Keratinocyte (primary cell): ENCODE measurements at regions not wholly inside any gene's neighbourhood (a gene's known extent, or its start where the extent isn't known, plus 50 kb on each side); places are given as distances from the start of the nearest gene placed in this dataset.

Experiments
- DNase-seq: peaks from one replicate; pipeline ENCODE4 v3.0.0-alpha.2; 2011; ENCODE audit warnings: low read depth, missing footprints, low spot score
- FAIRE-seq: peaks from 2 replicates; lab custom pipeline; 2011; peaks lifted over from hg19 to GRCh38; lab: Jason Lieb, UNC
- H2AFZ ChIP-seq: 2 replicates; pipeline ENCODE4 v1.6.0; 2012; ENCODE audit warnings: low read length, control low read depth, inconsistent platforms; ENCODE audit not compliant: control insufficient read depth
- H3K27ac ChIP-seq: 2 replicates; pipeline ENCODE4 v1.5.1; 2011; ENCODE audit warnings: low read length; ENCODE audit not compliant: control insufficient read depth, insufficient read depth
- H3K27me3 ChIP-seq: 3 replicates; pipeline ENCODE4 v1.6.0; 2011; ENCODE audit warnings: low read length; ENCODE audit not compliant: control insufficient read depth, insufficient read depth; ENCODE audit errors: extremely low read depth
- H3K36me3 ChIP-seq, 2 experiments: 2 replicates in 1 of 2; 3 replicates in 1 of 2; pipeline ENCODE4 v1.5.1; 2011; ENCODE audit warnings: low read length in 2 of 2, mild to moderate bottlenecking in 1 of 2; ENCODE audit not compliant: control insufficient read depth in 2 of 2, insufficient read depth in 2 of 2; ENCODE audit errors: extremely low read depth in 1 of 2
- H3K4me1 ChIP-seq: 3 replicates; pipeline ENCODE4 v1.5.1; 2011; ENCODE audit warnings: low read length; ENCODE audit not compliant: control insufficient read depth, insufficient read depth; ENCODE audit errors: extremely low read depth
- H3K4me2 ChIP-seq: 3 replicates; pipeline ENCODE4 v1.6.0; 2011; ENCODE audit warnings: low read depth, low read length; ENCODE audit not compliant: control insufficient read depth, insufficient read depth; ENCODE audit errors: extremely low read depth
- H3K4me3 ChIP-seq, 3 experiments: fragments of 200-600 bp in 1 of 3; sonication (generic) in 1 of 3; 2 replicates in 2 of 3; 3 replicates in 1 of 3; pipeline ENCODE4 v1.5.1; 2011 to 2016; ENCODE audit warnings: low read length in 3 of 3, mild to moderate bottlenecking in 3 of 3, control low read depth in 2 of 3, inconsistent platforms in 1 of 3, low read depth in 1 of 3, mixed read lengths in 1 of 3, mixed run types in 1 of 3, moderate library complexity in 1 of 3; ENCODE audit not compliant: control insufficient read depth in 2 of 3, insufficient read depth in 2 of 3; ENCODE audit errors: extremely low read depth in 1 of 3
- H3K79me2 ChIP-seq: 2 replicates; pipeline ENCODE4 v1.6.0; 2012; ENCODE audit warnings: low read length; ENCODE audit not compliant: control insufficient read depth, insufficient read depth
- H3K9ac ChIP-seq: 3 replicates; pipeline ENCODE4 v1.6.0; 2011; ENCODE audit warnings: low read length; ENCODE audit not compliant: control insufficient read depth, insufficient read depth; ENCODE audit errors: extremely low read depth
- H3K9me1 ChIP-seq: 3 replicates; pipeline ENCODE4 v1.6.0; 2011; ENCODE audit warnings: low read length; ENCODE audit not compliant: control insufficient read depth, insufficient read depth; ENCODE audit errors: extremely low read depth
- H3K9me3 ChIP-seq: 2 replicates; pipeline ENCODE4 v1.5.1; 2012; ENCODE audit warnings: low read depth, low read length; ENCODE audit not compliant: control insufficient read depth
- H4K20me1 ChIP-seq: 3 replicates; pipeline ENCODE4 v1.6.0; 2011; ENCODE audit warnings: low read length; ENCODE audit not compliant: control insufficient read depth, insufficient read depth; ENCODE audit errors: extremely low read depth
- CTCF ChIP-seq, 3 experiments: IDR thresholded peaks in 1 of 3; conservative IDR thresholded peaks in 1 of 3; optimal IDR thresholded peaks in 1 of 3; 2 replicates in 2 of 3; 3 replicates in 1 of 3; pipeline versions ENCODE3 to v1.5.1; 2011; ENCODE audit warnings: low read length in 3 of 3, mild to moderate bottlenecking in 3 of 3, moderate library complexity in 2 of 3, control low read depth in 1 of 3, inconsistent platforms in 1 of 3; ENCODE audit not compliant: insufficient read depth in 2 of 3; ENCODE audit errors: extremely low read depth in 1 of 3
- EZH2 ChIP-seq: IDR thresholded peaks from one replicate; pipeline ENCODE4 v1.6.1; 2012; ENCODE audit warnings: inconsistent platforms, mild to moderate bottlenecking, low read length, moderate library complexity
- dilution Hi-C: fragments of 300-500 bp; cut with MboI; formaldehyde crosslinking; loops from one replicate; pipeline ENCODE4 v1.7.0; 2020; ENCODE audit warnings: low sequenced_read_pairs; ENCODE audit not compliant: extremely low pct_ligation_motif_present

- no peaks in the 10 kb centered on the region for H3K9me3 ChIP-seq
- no peak overlapping the region for H3K4me2 ChIP-seq
- FAIRE-seq, result no peak
- TF ChIP-seq CTCF (optimal IDR thresholded peaks at IDR 0.05 in 1 of 3, IDR thresholded peaks at IDR 0.05 in 1 of 3, conservative IDR thresholded peaks at IDR 0.05 in 1 of 3; ENCODE audit: extremely low read depth in 1 of 3, insufficient read depth in 2 of 3, low read length in 3 of 3), result no peak
- TF ChIP-seq EZH2, result no peak
- no peaks in the 10 kb centered on the region for H3K36me3 ChIP-seq
- no peaks in the 10 kb centered on the region for H3K79me2 ChIP-seq
- no peaks in the 10 kb centered on the region for H4K20me1 ChIP-seq
- H3K9me1 ChIP-seq, result no peaks in the 10 kb centered on the region
- DNase-seq, result no peak
- no peak overlapping the region for H2AFZ ChIP-seq
- H3K9ac ChIP-seq, result no peak overlapping the region
- H3K4me3 ChIP-seq, result no peak overlapping the region
- H3K27me3 ChIP-seq, result no peaks in the 10 kb centered on the region
- dilution Hi-C loops, result no loop called here
- no peaks in the 10 kb centered on the region for H3K4me1 ChIP-seq
- H3K27ac ChIP-seq, result no peak overlapping the region
Measured at GRCh38 chr13:55219538-55219937, 1921.2 kb upstream of the PRR20A start.

- DNase-seq (no peak), FAIRE-seq (no peak)
- TF ChIP-seq EZH2 (no peak), CTCF (optimal IDR thresholded peaks at IDR 0.05 in 1 of 3, IDR thresholded peaks at IDR 0.05 in 1 of 3, conservative IDR thresholded peaks at IDR 0.05 in 1 of 3; ENCODE audit: extremely low read depth in 1 of 3, insufficient read depth in 2 of 3, low read length in 3 of 3) (no peak)
- H3K9ac ChIP-seq, result no peak overlapping the region
- H3K4me2 ChIP-seq, result no peak overlapping the region
- no peaks in the 10 kb centered on the region for H3K36me3 ChIP-seq
- H3K27me3 ChIP-seq, result no peaks in the 10 kb centered on the region
- no peaks in the 10 kb centered on the region for H3K9me3 ChIP-seq
- no peaks in the 10 kb centered on the region for H4K20me1 ChIP-seq
- no peaks in the 10 kb centered on the region for H3K79me2 ChIP-seq
- no peaks in the 10 kb centered on the region for H3K9me1 ChIP-seq
- H2AFZ ChIP-seq, result no peak overlapping the region
- no peaks in the 10 kb centered on the region for H3K4me1 ChIP-seq
- no peak overlapping the region for H3K4me3 ChIP-seq
- no peak overlapping the region for H3K27ac ChIP-seq
- dilution Hi-C loops, result no loop called here
Measured at GRCh38 chr13:55229906-55230569, 1910.7 kb upstream of the PRR20A start.
